ENCODE measurements at regions not wholly inside any gene's neighbourhood (a gene's known extent, or its start where the extent isn't known, plus 50 kb on each side); places are given as distances from the start of the nearest gene placed in this dataset.
"Not testable (repeated sequence)": the region's sequence is repeated elsewhere in the genome, so short reads cannot be mapped to it uniquely, and the experiment has no call there.

GRCh38 chr21:9851166-9851565, 670.2 kb upstream of the TPTE start:
- not testable (repeated sequence) for H3K4me1 ChIP-seq (ENCODE audit: control insufficient read depth, insufficient read depth, low read length); H3K27me3 ChIP-seq (ENCODE audit: control insufficient read depth, insufficient read depth, low read length, poor library complexity, severe bottlenecking); H3K36me3 ChIP-seq (ENCODE audit: control insufficient read depth, insufficient read depth, low read length); H3K27ac ChIP-seq (ENCODE audit: insufficient read depth, low read depth, low read length, poor library complexity, severe bottlenecking); H3K4me3 ChIP-seq (ENCODE audit: insufficient read depth, low read depth, low read length)
- H3K9me3 ChIP-seq (ENCODE audit: control insufficient read depth, low read length): peaks cover 19% of the 10 kb centered on the region
- WGBS, 2 experiments: 63 to 92% methylated on average over 1 of the region's 2 CpGs

GRCh38 chr21:9851695-9852094, 669.7 kb upstream of the TPTE start:
- H3K4me3 ChIP-seq (ENCODE audit: insufficient read depth, low read depth, low read length); H3K27me3 ChIP-seq (ENCODE audit: control insufficient read depth, insufficient read depth, low read length, poor library complexity, severe bottlenecking); H3K36me3 ChIP-seq (ENCODE audit: control insufficient read depth, insufficient read depth, low read length); H3K27ac ChIP-seq (ENCODE audit: insufficient read depth, low read depth, low read length, poor library complexity, severe bottlenecking); H3K4me1 ChIP-seq (ENCODE audit: control insufficient read depth, insufficient read depth, low read length): not testable (repeated sequence)
- 65 to 76% methylated on average over 5 to 6 of the region's 7 CpGs for WGBS, 2 experiments
- peaks cover 14% of the 10 kb centered on the region for H3K9me3 ChIP-seq (ENCODE audit: control insufficient read depth, low read length)

DNA sequence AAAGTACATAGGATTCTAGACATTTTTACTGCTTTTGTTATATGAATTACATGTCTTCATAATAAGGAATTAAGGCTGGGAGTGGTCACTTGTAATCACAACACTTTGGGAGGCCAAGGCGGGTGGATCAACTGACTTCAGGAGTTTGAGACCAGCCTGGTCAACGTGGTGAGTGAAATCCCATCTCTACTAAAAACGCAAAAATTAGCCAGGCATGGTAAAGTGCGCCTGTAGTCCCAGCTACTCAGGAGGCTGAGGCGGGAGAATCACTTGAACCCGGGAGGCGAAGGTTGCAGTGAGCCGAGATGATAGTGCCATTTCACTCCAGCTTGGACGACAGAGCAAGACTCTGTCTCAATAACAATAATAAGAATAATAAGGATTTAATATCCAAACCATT, 663.8 kb upstream of the TPTE start:
- H3K4me1 ChIP-seq (ENCODE audit: control insufficient read depth, insufficient read depth, low read length); H3K27ac ChIP-seq (ENCODE audit: insufficient read depth, low read depth, low read length, poor library complexity, severe bottlenecking); H3K9me3 ChIP-seq (ENCODE audit: control insufficient read depth, low read length); H3K4me3 ChIP-seq (ENCODE audit: insufficient read depth, low read depth, low read length); H3K27me3 ChIP-seq (ENCODE audit: control insufficient read depth, insufficient read depth, low read length, poor library complexity, severe bottlenecking); H3K36me3 ChIP-seq (ENCODE audit: control insufficient read depth, insufficient read depth, low read length): not testable (repeated sequence)
- 67% methylated on average over 9 of the region's 9 CpGs for WGBS, 2 experiments

- not testable (repeated sequence) for H3K27ac ChIP-seq (ENCODE audit: insufficient read depth, low read depth, low read length, poor library complexity, severe bottlenecking); H3K4me1 ChIP-seq (ENCODE audit: control insufficient read depth, insufficient read depth, low read length); H3K27me3 ChIP-seq (ENCODE audit: control insufficient read depth, insufficient read depth, low read length, poor library complexity, severe bottlenecking); H3K36me3 ChIP-seq (ENCODE audit: control insufficient read depth, insufficient read depth, low read length); H3K9me3 ChIP-seq (ENCODE audit: control insufficient read depth, low read length); H3K4me3 ChIP-seq (ENCODE audit: insufficient read depth, low read depth, low read length)
- 50 to 85% methylated on average over 1 of the region's 1 CpG for WGBS, 2 experiments
These were observed 661.5 kb upstream of the TPTE start for GRCh38 chr21:9859865-9860264.

DNA sequence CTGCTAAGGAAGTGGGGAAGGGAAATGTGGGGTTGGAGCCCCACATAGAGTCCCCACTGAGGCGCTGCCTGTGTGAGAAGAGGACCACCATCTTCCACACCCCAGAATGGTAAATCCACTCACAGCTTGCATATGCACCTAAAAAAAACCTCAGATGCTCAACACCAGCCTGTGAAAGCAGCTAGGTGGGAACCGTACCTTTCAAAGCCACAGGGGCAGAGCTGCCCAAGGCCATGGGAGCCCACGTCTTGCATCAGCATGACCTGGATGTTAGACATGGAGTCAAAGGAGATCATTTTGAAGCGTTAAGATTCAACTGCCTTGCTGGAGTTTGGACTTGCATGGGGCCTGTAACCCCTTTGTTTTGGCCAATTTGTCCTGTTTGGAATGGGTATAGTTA, 658.9 kb upstream of the TPTE start:
- H3K4me3 ChIP-seq (ENCODE audit: insufficient read depth, low read depth, low read length); H3K27me3 ChIP-seq (ENCODE audit: control insufficient read depth, insufficient read depth, low read length, poor library complexity, severe bottlenecking); H3K9me3 ChIP-seq (ENCODE audit: control insufficient read depth, low read length); H3K36me3 ChIP-seq (ENCODE audit: control insufficient read depth, insufficient read depth, low read length); H3K4me1 ChIP-seq (ENCODE audit: control insufficient read depth, insufficient read depth, low read length); H3K27ac ChIP-seq (ENCODE audit: insufficient read depth, low read depth, low read length, poor library complexity, severe bottlenecking): not testable (repeated sequence)
- 64 to 67% methylated on average over 3 of the region's 4 CpGs for WGBS, 2 experiments

- not testable (repeated sequence) for H3K27me3 ChIP-seq (ENCODE audit: control insufficient read depth, insufficient read depth, low read length, poor library complexity, severe bottlenecking); H3K27ac ChIP-seq (ENCODE audit: insufficient read depth, low read depth, low read length, poor library complexity, severe bottlenecking); H3K9me3 ChIP-seq (ENCODE audit: control insufficient read depth, low read length); H3K4me1 ChIP-seq (ENCODE audit: control insufficient read depth, insufficient read depth, low read length); H3K36me3 ChIP-seq (ENCODE audit: control insufficient read depth, insufficient read depth, low read length); H3K4me3 ChIP-seq (ENCODE audit: insufficient read depth, low read depth, low read length)
- WGBS, 2 experiments: 80 to 100% methylated on average over 1 of the region's 1 CpG
These were observed 653.6 kb upstream of the TPTE start for GRCh38 chr21:9867815-9868214.

DNA sequence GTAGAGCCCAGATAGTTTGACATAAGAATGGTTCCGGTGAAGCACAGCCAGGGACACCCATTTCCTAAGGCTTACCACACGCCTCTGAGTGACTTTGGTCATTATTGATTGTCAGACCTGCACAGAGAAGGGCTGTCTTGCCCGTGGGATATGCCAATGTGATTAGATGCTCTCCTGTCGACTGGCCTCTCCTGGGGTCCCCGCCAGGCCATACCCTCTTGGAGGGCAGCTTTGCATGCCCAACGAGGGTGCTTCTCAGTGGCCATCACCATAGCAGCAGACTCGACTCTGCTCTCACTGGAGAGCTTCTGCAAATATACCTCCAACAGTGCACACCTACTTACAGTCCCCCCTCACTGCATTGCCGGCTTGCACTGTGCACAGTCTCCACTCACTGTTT, 648.3 kb upstream of the TPTE start:
- H3K27me3 ChIP-seq (ENCODE audit: control insufficient read depth, insufficient read depth, low read length, poor library complexity, severe bottlenecking); H3K4me1 ChIP-seq (ENCODE audit: control insufficient read depth, insufficient read depth, low read length); H3K36me3 ChIP-seq (ENCODE audit: control insufficient read depth, insufficient read depth, low read length); H3K4me3 ChIP-seq (ENCODE audit: insufficient read depth, low read depth, low read length); H3K27ac ChIP-seq (ENCODE audit: insufficient read depth, low read depth, low read length, poor library complexity, severe bottlenecking); H3K9me3 ChIP-seq (ENCODE audit: control insufficient read depth, low read length): not testable (repeated sequence)
- WGBS, 2 experiments: 75% methylated on average over 8 of the region's 8 CpGs

- H3K9me3 ChIP-seq (ENCODE audit: control insufficient read depth, low read length): not testable (repeated sequence)
These were observed 647.2 kb upstream of the TPTE start for GRCh38 chr21:9874136-9874535.

GRCh38 chr21:9881430-9881829, 640.0 kb upstream of the TPTE start:
- H3K4me1 ChIP-seq (ENCODE audit: control insufficient read depth, insufficient read depth, low read length); H3K4me3 ChIP-seq (ENCODE audit: insufficient read depth, low read depth, low read length); H3K36me3 ChIP-seq (ENCODE audit: control insufficient read depth, insufficient read depth, low read length); H3K27me3 ChIP-seq (ENCODE audit: control insufficient read depth, insufficient read depth, low read length, poor library complexity, severe bottlenecking); H3K27ac ChIP-seq (ENCODE audit: insufficient read depth, low read depth, low read length, poor library complexity, severe bottlenecking): not testable (repeated sequence)
- peaks cover 21% of the 10 kb centered on the region for H3K9me3 ChIP-seq (ENCODE audit: control insufficient read depth, low read length)
- 65 to 71% methylated on average over 4 of the region's 4 CpGs for WGBS, 2 experiments

More at GRCh38 chr21:9874136-9874535, 647.2 kb upstream of the TPTE start:
- 58 to 69% methylated on average over 4 of the region's 5 CpGs for WGBS, 2 experiments
- H3K4me3 ChIP-seq (ENCODE audit: insufficient read depth, low read depth, low read length); H3K36me3 ChIP-seq (ENCODE audit: control insufficient read depth, insufficient read depth, low read length); H3K4me1 ChIP-seq (ENCODE audit: control insufficient read depth, insufficient read depth, low read length); H3K27ac ChIP-seq (ENCODE audit: insufficient read depth, low read depth, low read length, poor library complexity, severe bottlenecking); H3K27me3 ChIP-seq (ENCODE audit: control insufficient read depth, insufficient read depth, low read length, poor library complexity, severe bottlenecking): not testable (repeated sequence)

- not testable (repeated sequence) for H3K27me3 ChIP-seq (ENCODE audit: control insufficient read depth, insufficient read depth, low read length, poor library complexity, severe bottlenecking); H3K36me3 ChIP-seq (ENCODE audit: control insufficient read depth, insufficient read depth, low read length); H3K27ac ChIP-seq (ENCODE audit: insufficient read depth, low read depth, low read length, poor library complexity, severe bottlenecking); H3K4me1 ChIP-seq (ENCODE audit: control insufficient read depth, insufficient read depth, low read length); H3K4me3 ChIP-seq (ENCODE audit: insufficient read depth, low read depth, low read length)
- H3K9me3 ChIP-seq (ENCODE audit: control insufficient read depth, low read length): peaks cover 21% of the 10 kb centered on the region
- 34 to 36% methylated on average over 2 of the region's 2 CpGs for WGBS, 2 experiments
These were observed 638.3 kb upstream of the TPTE start for GRCh38 chr21:9883047-9883446.

DNA sequence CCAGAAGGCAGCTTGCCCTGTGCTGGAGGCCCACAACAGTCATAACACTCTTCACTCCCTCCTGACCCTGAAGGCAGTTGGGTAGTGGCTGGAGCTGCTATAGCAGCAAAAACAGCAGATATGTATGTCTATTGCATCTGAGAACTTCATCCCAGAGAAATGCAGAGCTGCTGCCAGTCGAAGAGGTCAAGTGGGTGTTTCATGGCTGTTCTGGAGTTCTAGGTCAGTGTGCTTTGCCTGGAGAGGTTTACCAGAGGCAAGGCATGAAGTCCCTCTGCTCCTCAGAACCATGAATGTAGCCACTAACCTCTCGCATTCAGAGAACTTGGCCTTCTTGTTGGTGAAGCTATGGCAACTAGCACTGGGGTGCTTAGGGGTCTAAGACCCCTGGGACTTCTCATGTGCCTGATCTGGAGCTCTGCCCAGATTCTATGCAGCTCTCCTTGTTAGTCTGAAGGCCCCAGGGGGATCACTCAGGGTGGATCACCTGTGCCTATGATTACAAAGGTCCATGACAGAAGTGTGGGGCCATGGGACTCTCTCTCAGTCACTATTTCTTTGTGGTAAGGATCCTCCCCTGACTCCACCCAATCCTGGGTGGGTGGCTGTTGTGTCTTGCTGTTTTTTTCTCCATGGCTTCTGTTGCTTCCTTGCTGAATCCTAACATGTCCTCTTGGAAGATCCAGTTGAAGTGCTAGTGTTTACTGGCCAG, 637.7 kb upstream of the TPTE start:
- H3K4me3 ChIP-seq (ENCODE audit: insufficient read depth, low read depth, low read length); H3K4me1 ChIP-seq (ENCODE audit: control insufficient read depth, insufficient read depth, low read length); H3K27me3 ChIP-seq (ENCODE audit: control insufficient read depth, insufficient read depth, low read length, poor library complexity, severe bottlenecking); H3K36me3 ChIP-seq (ENCODE audit: control insufficient read depth, insufficient read depth, low read length); H3K27ac ChIP-seq (ENCODE audit: insufficient read depth, low read depth, low read length, poor library complexity, severe bottlenecking): not testable (repeated sequence)
- WGBS, 2 experiments: 69 to 71% methylated on average over 2 of the region's 2 CpGs
- H3K9me3 ChIP-seq (ENCODE audit: control insufficient read depth, low read length): peaks cover 19% of the 10 kb centered on the region

All from ectodermal cell (in vitro differentiated cells).